Spleen (tissue), 11 donors: ENCODE measurements at regions not wholly inside any gene's neighbourhood (a gene's known extent, or its start where the extent isn't known, plus 50 kb on each side); places are given as distances from the start of the nearest gene placed in this dataset.
A peak's percentile ranks its signal among the peaks of the same experiment; 100 is the strongest.

Experiments used
- DNase-seq: peaks from one replicate; pipeline ENCODE4 v3.0.0-alpha.2; 2020
- H3K27ac ChIP-seq, 8 donors: fragments of 200-600 bp; sonication (generic) in 7 of 8; 1 replicate in 4 of 8; 2 replicates in 4 of 8; pipeline versions ENCODE4 v1.5.0 to v1.8.0; 2016 to 2021; ENCODE audit warnings: inconsistent platforms in 4 of 8, mild to moderate bottlenecking in 4 of 8, moderate library complexity in 1 of 8
- H3K27me3 ChIP-seq, 7 donors: fragments of 200-600 bp; sonication (generic) in 6 of 7; replicated peaks in 1 of 7; 1 replicate in 4 of 7; 2 replicates in 3 of 7; pipeline versions ENCODE4 v1.5.0 to v1.8.0; 2016 to 2021; ENCODE audit warnings: inconsistent platforms in 3 of 7, mild to moderate bottlenecking in 1 of 7
- H3K36me3 ChIP-seq, 6 donors: fragments of 200-600 bp; sonication (generic) in 5 of 6; 1 replicate in 4 of 6; 2 replicates in 2 of 6; pipeline versions ENCODE4 v1.5.0 to v1.8.0; 2016 to 2021; ENCODE audit warnings: inconsistent platforms in 2 of 6
- H3K4me1 ChIP-seq, 6 donors: fragments of 200-600 bp; sonication (generic) in 5 of 6; 1 replicate in 3 of 6; 2 replicates in 3 of 6; pipeline versions ENCODE4 v1.5.0 to v1.8.0; 2016 to 2021; ENCODE audit warnings: inconsistent platforms in 3 of 6
- H3K4me3 ChIP-seq, 8 donors: fragments of 200-600 bp; sonication (generic) in 7 of 8; 1 replicate in 4 of 8; 2 replicates in 4 of 8; pipeline versions ENCODE4 v1.5.0 to v1.8.0; 2016 to 2021; ENCODE audit warnings: inconsistent platforms in 4 of 8, mild to moderate bottlenecking in 4 of 8, moderate library complexity in 2 of 8
- H3K9me3 ChIP-seq, 8 donors: fragments of 200-600 bp; sonication (generic) in 7 of 8; 1 replicate in 4 of 8; 2 replicates in 4 of 8; pipeline versions ENCODE4 v1.5.0 to v1.8.0; 2016 to 2021; ENCODE audit warnings: inconsistent platforms in 4 of 8
- POLR2A ChIP-seq, 3 donors: fragments of 450-650 bp; IDR thresholded peaks; one replicate each; pipeline ENCODE4 v1.5.1; 2017; ENCODE audit warnings: antibody characterized with exemption in 3 of 3, mild to moderate bottlenecking in 1 of 3
- POLR2AphosphoS5 ChIP-seq, 3 donors: sonication (generic); formaldehyde crosslinking; IDR thresholded peaks; one replicate each; pipeline ENCODE4 v1.5.1; 2017; ENCODE audit warnings: antibody characterized with exemption in 3 of 3
- WGBS, 5 donors: extraction: QIAGEN DNeasy Blood & Tissue Kit in 3 of 5; methylation state at CpG; one replicate each; pipeline versions ENCODE4 v1.1.5 to v1.1.7; 2013 to 2018; 5-methylcytosine and 5-hydroxymethylcytosine counted together
- intact Hi-C: fragments of 100-400 bp; cut with DNase I; formaldehyde crosslinking; loops from one replicate; pipeline ENCODE4 v1.15.0; 2023; ENCODE audit warnings: low total_unique reads
- TF ChIP-seq, protein P1 (sequence below), 11 experiments: fragments of 200-600 bp in 7 of 11; fragments of 450-650 bp in 4 of 11; sonication (generic) in 4 of 11; IDR thresholded peaks in 8 of 11; conservative IDR thresholded peaks in 3 of 11; 1 replicate in 7 of 11; 2 replicates in 4 of 11; pipeline versions ENCODE4 v1.4.0 to v1.8.0; 2016 to 2021; ENCODE audit warnings: antibody characterized with exemption in 11 of 11, inconsistent platforms in 4 of 11, mild to moderate bottlenecking in 1 of 11
- donor health status: healthy with polysubstance abuse.
- donor health status: DM: no; HTN: no; CAD: no; lungs with moderate emphysema.
- donor health status: DM: no; HTN: no; CAD: no.
- donor health status: Bipolar disorder and iron deficiency.
- donor health status: healthy.
- donor health status: DM: no; HTN: no; CAD: no.
- donor health status: DM: yes; HTN: yes; CAD: no.

DNA sequence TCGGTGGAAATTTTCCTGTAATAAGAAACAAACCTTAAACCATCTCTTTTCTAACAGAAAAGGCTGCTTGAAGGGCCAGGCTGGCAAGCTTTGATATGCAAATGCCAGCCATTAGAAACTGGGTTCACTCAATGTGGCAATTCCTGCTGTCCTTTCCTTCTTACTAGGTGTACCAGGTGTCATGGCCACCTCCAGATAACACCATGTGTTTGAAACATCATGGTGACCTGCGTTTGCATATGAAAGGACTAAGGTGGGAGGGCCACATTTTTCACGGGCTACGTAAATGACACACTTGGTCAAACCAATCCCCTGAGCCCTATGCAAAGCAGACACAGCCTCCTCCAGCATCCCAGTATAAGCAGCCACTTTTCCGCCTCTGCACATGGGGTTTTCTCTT lies 789.1 kb upstream of the SLITRK5 start:
- intact Hi-C loops = no loop called here
- H3K36me3 ChIP-seq = no peaks in the 10 kb centered on the region
- 59 to 71% (median 64%) methylated on average over 5 of the region's 5 CpGs for WGBS, 5 donors
- no peaks in the 10 kb centered on the region for H3K9me3 ChIP-seq
- TF ChIP-seq, protein P1, sequence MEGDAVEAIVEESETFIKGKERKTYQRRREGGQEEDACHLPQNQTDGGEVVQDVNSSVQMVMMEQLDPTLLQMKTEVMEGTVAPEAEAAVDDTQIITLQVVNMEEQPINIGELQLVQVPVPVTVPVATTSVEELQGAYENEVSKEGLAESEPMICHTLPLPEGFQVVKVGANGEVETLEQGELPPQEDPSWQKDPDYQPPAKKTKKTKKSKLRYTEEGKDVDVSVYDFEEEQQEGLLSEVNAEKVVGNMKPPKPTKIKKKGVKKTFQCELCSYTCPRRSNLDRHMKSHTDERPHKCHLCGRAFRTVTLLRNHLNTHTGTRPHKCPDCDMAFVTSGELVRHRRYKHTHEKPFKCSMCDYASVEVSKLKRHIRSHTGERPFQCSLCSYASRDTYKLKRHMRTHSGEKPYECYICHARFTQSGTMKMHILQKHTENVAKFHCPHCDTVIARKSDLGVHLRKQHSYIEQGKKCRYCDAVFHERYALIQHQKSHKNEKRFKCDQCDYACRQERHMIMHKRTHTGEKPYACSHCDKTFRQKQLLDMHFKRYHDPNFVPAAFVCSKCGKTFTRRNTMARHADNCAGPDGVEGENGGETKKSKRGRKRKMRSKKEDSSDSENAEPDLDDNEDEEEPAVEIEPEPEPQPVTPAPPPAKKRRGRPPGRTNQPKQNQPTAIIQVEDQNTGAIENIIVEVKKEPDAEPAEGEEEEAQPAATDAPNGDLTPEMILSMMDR (IDR thresholded peaks at IDR 0.05 in 8 of 11, conservative IDR thresholded peaks at IDR 0.05 in 3 of 11) = no peak
- TF ChIP-seq POLR2AphosphoS5 (IDR thresholded peaks at IDR 0.05) (no peak), POLR2A (IDR thresholded peaks at IDR 0.05) (no peak)
- no peak overlapping the region for H3K27ac ChIP-seq
- H3K27me3 ChIP-seq = no peaks in the 10 kb centered on the region
- peak; percentile 30 for DNase-seq
- H3K4me1 ChIP-seq = no peaks in the 10 kb centered on the region
- no peak overlapping the region for H3K4me3 ChIP-seq

DNA sequence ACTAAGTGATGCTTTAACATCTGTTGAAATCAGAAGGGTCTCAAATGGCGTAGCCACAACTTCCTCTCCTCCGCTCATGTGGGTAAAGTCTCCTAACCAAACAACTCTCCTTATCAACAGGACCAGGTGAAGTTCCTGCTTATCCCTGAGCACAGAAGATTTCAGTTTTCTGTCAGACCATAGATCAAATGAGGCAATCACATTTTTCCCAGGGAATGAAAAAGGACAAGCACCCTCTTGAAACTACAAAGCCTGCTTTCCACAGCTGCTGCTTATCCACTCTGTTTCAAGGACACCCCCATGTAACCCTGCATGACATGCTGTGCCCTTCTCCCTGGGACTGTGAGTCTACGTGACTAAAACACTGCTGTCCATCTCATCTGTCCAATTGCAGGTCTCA lies 788.3 kb upstream of the SLITRK5 start:
- TF ChIP-seq POLR2AphosphoS5 (IDR thresholded peaks at IDR 0.05) (no peak), POLR2A (IDR thresholded peaks at IDR 0.05) (no peak)
- TF ChIP-seq, protein P1 (IDR thresholded peaks at IDR 0.05 in 8 of 11, conservative IDR thresholded peaks at IDR 0.05 in 3 of 11) = no peak
- Histone ChIP-seq H3K4me1 (no peaks in the 10 kb centered on the region), H3K36me3 (no peaks in the 10 kb centered on the region), H3K9me3 (no peaks in the 10 kb centered on the region), H3K4me3 (no peak overlapping the region), H3K27me3 (no peaks in the 10 kb centered on the region), H3K27ac (no peak overlapping the region)
- WGBS, 5 donors = 25 to 35% (median 32%) methylated on average over 3 of the region's 3 CpGs
- DNase-seq = no peak
- intact Hi-C loops = no loop called here

DNA sequence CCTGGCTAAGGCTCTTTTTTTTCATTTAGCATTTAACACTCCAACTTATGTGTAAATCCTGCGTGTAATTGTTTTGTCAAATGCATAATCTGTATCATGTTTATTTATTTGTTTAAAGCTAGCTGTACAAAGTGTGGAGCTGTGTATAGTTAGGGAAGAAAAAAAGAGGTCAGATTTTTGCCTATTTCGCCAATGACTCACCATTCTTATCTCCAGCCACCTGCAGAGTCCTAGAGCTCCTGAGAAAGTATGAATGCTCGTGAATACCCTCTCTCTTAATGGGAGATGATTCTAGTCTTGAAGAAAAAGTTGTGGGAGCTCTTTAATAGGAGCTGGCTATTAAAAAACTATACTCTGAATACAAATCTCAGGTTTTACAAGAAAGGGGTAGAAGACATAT lies 778.8 kb upstream of the SLITRK5 start:
- TF ChIP-seq, protein P1 (IDR thresholded peaks at IDR 0.05 in 8 of 11, conservative IDR thresholded peaks at IDR 0.05 in 3 of 11) = no peak
- WGBS, 5 donors = 73 to 79% (median 73%) methylated on average over 3 of the region's 3 CpGs
- no peaks in the 10 kb centered on the region for H3K36me3 ChIP-seq
- no peak for DNase-seq
- H3K4me1 ChIP-seq = no peaks in the 10 kb centered on the region
- no peak overlapping the region for H3K4me3 ChIP-seq
- H3K27ac ChIP-seq = no peak overlapping the region
- intact Hi-C loops = no loop called here
- H3K9me3 ChIP-seq = peaks cover 0 to 26% (median 8%) of the 10 kb centered on the region in 8 donors
- no peaks in the 10 kb centered on the region for H3K27me3 ChIP-seq

DNA sequence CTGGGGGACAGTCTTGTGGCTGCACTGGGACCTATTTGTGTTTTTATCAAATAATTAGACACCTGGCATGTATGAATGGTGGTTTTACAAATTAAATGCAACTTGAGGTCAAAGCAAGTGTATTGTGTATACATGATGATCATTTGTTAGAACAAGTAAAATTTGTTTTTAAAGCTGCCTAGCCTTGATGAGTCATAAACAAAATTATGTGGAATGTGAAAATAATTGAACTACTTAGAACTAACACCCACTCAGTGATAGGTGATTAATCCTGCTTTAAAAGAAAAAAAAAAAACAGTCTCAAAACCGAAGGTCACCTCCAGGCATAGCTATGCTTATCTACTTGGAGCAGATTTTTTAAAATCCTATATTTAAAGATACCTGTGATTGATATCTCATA lies 770.3 kb upstream of the SLITRK5 start:
- Histone ChIP-seq H3K4me1 (no peaks in the 10 kb centered on the region), H3K36me3 (no peaks in the 10 kb centered on the region), H3K27ac (no peak overlapping the region), H3K27me3 (no peaks in the 10 kb centered on the region), H3K4me3 (no peak overlapping the region), H3K9me3 (peaks cover 0 to 4% (median 2%) of the 10 kb centered on the region in 8 donors)
- no peak for DNase-seq
- TF ChIP-seq, protein P1 (IDR thresholded peaks at IDR 0.05 in 8 of 11, conservative IDR thresholded peaks at IDR 0.05 in 3 of 11) = no peak
- intact Hi-C loops = no loop called here
- 43 to 70% (median 52%) methylated on average over 1 of the region's 1 CpG for WGBS, 5 donors
